Lung (tissue), 11 donors: ENCODE measurements at regions not wholly inside any gene's neighbourhood (a gene's known extent, or its start where the extent isn't known, plus 50 kb on each side); places are given as distances from the start of the nearest gene placed in this dataset.

Source experiments
- ATAC-seq: fragments of 200-7000 bp; cut with Tn5 transposase; one replicate; pipeline ENCODE4 v1.9.1; 2020; ENCODE audit warnings: moderate number of reproducible peaks; ENCODE audit not compliant: insufficient read depth, low FRiP score
- DNase-seq, 3 donors: peaks; one replicate each; pipeline ENCODE4 v3.0.0-alpha.2; 2013 to 2017
- H3K27ac ChIP-seq, 2 donors: one replicate each; pipeline ENCODE4 v1.5.1; 2013; ENCODE audit warnings: mild to moderate bottlenecking in 2 of 2, moderate library complexity in 2 of 2, control low read depth in 1 of 2, inconsistent platforms in 1 of 2, low read depth in 1 of 2, low read length in 1 of 2
- H3K27me3 ChIP-seq, 3 donors: one replicate each; pipeline ENCODE4 v1.5.1; 2013; ENCODE audit warnings: low read length in 2 of 3; ENCODE audit not compliant: control insufficient read depth in 3 of 3, insufficient read depth in 3 of 3
- H3K36me3 ChIP-seq, 4 donors: one replicate each; pipeline ENCODE4 v1.5.1; 2013; ENCODE audit warnings: low read length in 4 of 4, mild to moderate bottlenecking in 1 of 4, moderate library complexity in 1 of 4; ENCODE audit not compliant: control insufficient read depth in 4 of 4, insufficient read depth in 4 of 4
- H3K4me1 ChIP-seq, 5 donors: one replicate each; pipeline ENCODE4 v1.5.1; 2013; ENCODE audit warnings: low read length in 5 of 5, mild to moderate bottlenecking in 2 of 5, moderate library complexity in 1 of 5; ENCODE audit not compliant: control insufficient read depth in 5 of 5, insufficient read depth in 5 of 5
- H3K4me3 ChIP-seq: one replicate; pipeline ENCODE4 v1.5.1; 2013; ENCODE audit warnings: mild to moderate bottlenecking, control low read depth, moderate library complexity
- H3K9ac ChIP-seq, 2 donors: one replicate each; pipeline ENCODE4 v1.5.1; 2013; ENCODE audit warnings: low read length in 2 of 2, control low read depth in 1 of 2; ENCODE audit not compliant: insufficient read depth in 1 of 2
- H3K9me3 ChIP-seq, 4 donors: one replicate each; pipeline ENCODE4 v1.5.1; 2013; ENCODE audit warnings: low read length in 3 of 4, mild to moderate bottlenecking in 1 of 4, moderate library complexity in 1 of 4; ENCODE audit not compliant: control insufficient read depth in 4 of 4, insufficient read depth in 3 of 4
- CTCF ChIP-seq: IDR thresholded peaks from 2 replicates; pipeline ENCODE4 v1.5.1; 2012; ENCODE audit warnings: mild to moderate bottlenecking; ENCODE audit errors: control extremely low read depth, extremely low read depth
- WGBS, 2 donors: extraction: QIAGEN DNeasy Blood & Tissue Kit; methylation state at CpG; one replicate each; pipeline ENCODE4 v1.1.7; 2013; 5-methylcytosine and 5-hydroxymethylcytosine counted together
- donor health status: control.
- donor health status: control.
- donor health status: Bipolar disorder and iron deficiency.
- donor health status: healthy.
- donor health status: DM: yes; HTN: yes; CAD: no.

DNA sequence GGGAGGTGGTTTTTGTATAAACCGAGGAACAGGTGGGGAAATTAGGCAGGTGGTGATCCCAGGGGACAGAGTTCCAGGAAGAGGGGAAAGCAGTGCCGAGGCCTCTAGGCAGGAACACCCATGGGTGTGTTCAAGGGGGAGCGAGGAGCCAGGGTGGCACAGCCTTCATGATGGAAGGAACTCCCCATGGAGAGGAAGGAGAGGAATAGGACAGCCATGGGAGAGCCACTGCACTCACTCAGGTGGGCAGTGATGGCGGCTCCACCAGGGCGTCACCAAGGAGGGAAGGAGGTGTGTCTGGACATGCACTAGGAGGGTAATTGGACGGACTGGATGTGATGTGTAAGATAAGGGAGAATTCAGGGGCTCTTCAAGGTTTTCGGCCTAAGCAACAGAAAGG is 98.2 kb downstream of the THBS2 start:
- Histone ChIP-seq H3K4me1 (peaks cover 0 to 38% (median 13%) of the 10 kb centered on the region in 5 donors), H3K27me3 (no peaks in the 10 kb centered on the region), H3K4me3 (no peak overlapping the region), H3K9ac (no peak overlapping the region), H3K27ac (no peak overlapping the region), H3K9me3 (peaks cover 0 to 4% (median 0%) of the 10 kb centered on the region in 4 donors), H3K36me3 (no peaks in the 10 kb centered on the region)
- no peak for TF ChIP-seq CTCF
- 92 to 93% methylated on average over 7 of the region's 7 CpGs for WGBS, 2 donors
- ATAC-seq = no peak
- no peak for DNase-seq

- H3K9ac ChIP-seq = no peak overlapping the region
- DNase-seq = no peak
- H3K9me3 ChIP-seq = peaks cover 0 to 10% (median 0%) of the 10 kb centered on the region in 4 donors
- no peak for TF ChIP-seq CTCF
- H3K27me3 ChIP-seq = no peaks in the 10 kb centered on the region
- H3K36me3 ChIP-seq = no peaks in the 10 kb centered on the region
- WGBS, 2 donors = 84 to 89% methylated on average over 4 of the region's 4 CpGs
- H3K4me1 ChIP-seq = peaks cover 0 to 24% (median 9%) of the 10 kb centered on the region in 5 donors
- ATAC-seq = no peak
- no peak overlapping the region for H3K4me3 ChIP-seq
- H3K27ac ChIP-seq = no peak overlapping the region
Observed at GRCh38 chr6:169153401-169153800, 100.2 kb downstream of the THBS2 start.

DNA sequence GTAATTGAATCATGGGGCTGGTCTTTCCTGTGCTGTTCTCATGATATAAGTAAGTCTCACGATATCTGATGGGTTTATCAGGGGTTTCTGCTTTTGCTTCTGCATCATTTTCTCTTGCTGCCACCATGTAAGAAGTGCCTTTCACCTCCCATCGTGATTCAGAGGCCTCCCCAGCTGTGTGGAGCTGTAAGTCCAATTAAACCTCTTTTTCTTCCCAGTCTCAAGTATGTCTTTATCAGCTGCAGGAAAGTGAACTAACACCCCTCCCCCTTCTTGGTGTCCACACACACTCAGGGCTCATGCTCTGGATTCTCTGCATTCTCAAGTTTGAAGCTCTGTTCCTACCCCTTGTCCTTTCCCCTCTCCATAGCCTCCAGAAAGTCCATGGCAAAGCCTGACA is 107.1 kb downstream of the THBS2 start:
- ATAC-seq = no peak
- no peak for DNase-seq
- WGBS, 2 donors = 61 to 77% methylated on average over 2 of the region's 2 CpGs
- Histone ChIP-seq H3K36me3 (no peaks in the 10 kb centered on the region), H3K4me3 (no peak overlapping the region), H3K4me1 (peaks cover 0 to 23% (median 7%) of the 10 kb centered on the region in 5 donors), H3K27me3 (no peaks in the 10 kb centered on the region), H3K9me3 (peaks cover 0 to 10% (median 0%) of the 10 kb centered on the region in 4 donors), H3K9ac (no peak overlapping the region), H3K27ac (no peak overlapping the region)
- TF ChIP-seq CTCF = no peak

GRCh38 chr6:169145991-169146501 is 107.6 kb downstream of the THBS2 start:
- Histone ChIP-seq H3K27ac (no peak overlapping the region), H3K27me3 (no peaks in the 10 kb centered on the region), H3K4me3 (no peak overlapping the region), H3K9ac (no peak overlapping the region), H3K4me1 (peaks cover 0 to 28% (median 9%) of the 10 kb centered on the region in 5 donors), H3K36me3 (no peaks in the 10 kb centered on the region), H3K9me3 (peaks cover 0 to 10% (median 0%) of the 10 kb centered on the region in 4 donors)
- ATAC-seq (no peak), DNase-seq (peak in 2 of 3 donors; percentile 66 to 79)
- WGBS, 2 donors = 78 to 86% methylated on average over 10 of the region's 10 CpGs
- TF ChIP-seq CTCF = no peak
